ENCODE measurements at regions not wholly inside any gene's neighbourhood (a gene's known extent, or its start where the extent isn't known, plus 50 kb on each side); places are given as distances from the start of the nearest gene placed in this dataset.

- BruUV-seq (replicated peaks): no TSS peak
Measured at GRCh38 chr4:33306131-33306530, 2586.0 kb downstream of the PCDH7 start.

GRCh38 chr4:33316033-33316432, 2595.9 kb downstream of the PCDH7 start:
- no peak overlapping the region for H3K4me2 ChIP-seq (ENCODE audit: low read length)
- H3K27ac ChIP-seq (ENCODE audit: low read depth, low read length, poor library complexity, severe bottlenecking): no peak overlapping the region
- H3K79me2 ChIP-seq (ENCODE audit: insufficient read depth, low read depth, low read length): no peaks in the 10 kb centered on the region
- no peaks in the 10 kb centered on the region for H4K20me1 ChIP-seq (ENCODE audit: insufficient read depth, low read length)
- no TSS peak for BruUV-seq (replicated peaks)
- POLR2A ChIA-PET: no interaction called here
- no peak for DNase-seq (ENCODE audit: low spot score)
- H3K9me3 ChIP-seq (ENCODE audit: low read length): peaks cover 3% of the 10 kb centered on the region; the same call in 1 of the 2 replicates
- intact Hi-C loops (cut with micrococcal nuclease; ENCODE audit: unreplicated experiment): no loop called here
- H3K9me2 ChIP-seq (ENCODE audit: insufficient read depth, low read length): no peaks in the 10 kb centered on the region
- no peaks in the 10 kb centered on the region for H3K4me1 ChIP-seq (ENCODE audit: insufficient read depth, low read length, poor library complexity, severe bottlenecking)
- no peak overlapping the region for H2AFZ ChIP-seq (ENCODE audit: low read length)
- TF ChIP-seq CTCF (conservative IDR thresholded peaks at IDR 0.05; ENCODE audit: low read length) (no peak), EZH2phosphoT487 (IDR thresholded peaks at IDR 0.05; ENCODE audit: borderline replicate concordance, low read depth, low read length) (no peak)
- H3K36me3 ChIP-seq (ENCODE audit: insufficient read depth, low read length): no peaks in the 10 kb centered on the region
- no peak overlapping the region for H3K4me3 ChIP-seq (ENCODE audit: low read depth, low read length, poor library complexity, severe bottlenecking)
- CTCF ChIA-PET (ENCODE audit: unreplicated experiment): no interaction called here

More at GRCh38 chr4:33306131-33306530, 2586.0 kb downstream of the PCDH7 start:
- no peak overlapping the region for H2AFZ ChIP-seq (ENCODE audit: low read length)
- no peaks in the 10 kb centered on the region for H3K9me3 ChIP-seq (ENCODE audit: low read length)
- H3K79me2 ChIP-seq (ENCODE audit: insufficient read depth, low read depth, low read length): no peaks in the 10 kb centered on the region
- no peaks in the 10 kb centered on the region for H3K9me2 ChIP-seq (ENCODE audit: insufficient read depth, low read length)
- H3K36me3 ChIP-seq (ENCODE audit: insufficient read depth, low read length): no peaks in the 10 kb centered on the region
- POLR2A ChIA-PET: interaction anchor here (0.6 kb wide), 1 partner anchor 610 kb away, joined by 3 read pairs; no protein-coding TSS in a partner anchor
- DNase-seq (ENCODE audit: low spot score): no peak
- no peaks in the 10 kb centered on the region for H3K4me1 ChIP-seq (ENCODE audit: insufficient read depth, low read length, poor library complexity, severe bottlenecking)
- intact Hi-C loops (cut with micrococcal nuclease; ENCODE audit: unreplicated experiment): no loop called here
- TF ChIP-seq EZH2phosphoT487 (IDR thresholded peaks at IDR 0.05; ENCODE audit: borderline replicate concordance, low read depth, low read length) (no peak), CTCF (conservative IDR thresholded peaks at IDR 0.05; ENCODE audit: low read length) (no peak)
- H4K20me1 ChIP-seq (ENCODE audit: insufficient read depth, low read length): no peaks in the 10 kb centered on the region
- CTCF ChIA-PET (ENCODE audit: unreplicated experiment): no interaction called here
- no peak overlapping the region for H3K4me3 ChIP-seq (ENCODE audit: low read depth, low read length, poor library complexity, severe bottlenecking)
- no peak overlapping the region for H3K27ac ChIP-seq (ENCODE audit: low read depth, low read length, poor library complexity, severe bottlenecking)
- H3K4me2 ChIP-seq (ENCODE audit: low read length): no peak overlapping the region

- no peak overlapping the region for H3K4me3 ChIP-seq (ENCODE audit: low read depth, low read length, poor library complexity, severe bottlenecking)
- no peaks in the 10 kb centered on the region for H3K36me3 ChIP-seq (ENCODE audit: insufficient read depth, low read length)
- no peak overlapping the region for H3K27ac ChIP-seq (ENCODE audit: low read depth, low read length, poor library complexity, severe bottlenecking)
- intact Hi-C loops (cut with micrococcal nuclease; ENCODE audit: unreplicated experiment): no loop called here
- no peak for TF ChIP-seq CTCF (conservative IDR thresholded peaks at IDR 0.05; ENCODE audit: low read length)
- POLR2A ChIA-PET: no interaction called here
- no peak overlapping the region for H3K4me2 ChIP-seq (ENCODE audit: low read length)
- no peak overlapping the region for H2AFZ ChIP-seq (ENCODE audit: low read length)
- no peaks in the 10 kb centered on the region for H3K4me1 ChIP-seq (ENCODE audit: insufficient read depth, low read length, poor library complexity, severe bottlenecking)
- H3K79me2 ChIP-seq (ENCODE audit: insufficient read depth, low read depth, low read length): no peaks in the 10 kb centered on the region
- peaks cover 3% of the 10 kb centered on the region; the same call in 1 of the 2 replicates for H3K9me3 ChIP-seq (ENCODE audit: low read length)
- DNase-seq (ENCODE audit: low spot score): no peak
- H4K20me1 ChIP-seq (ENCODE audit: insufficient read depth, low read length): no peaks in the 10 kb centered on the region
- H3K9me2 ChIP-seq (ENCODE audit: insufficient read depth, low read length): no peaks in the 10 kb centered on the region
- no TSS peak for BruUV-seq (replicated peaks)
- CTCF ChIA-PET (ENCODE audit: unreplicated experiment): no interaction called here
Measured at GRCh38 chr4:33316578-33316977, 2596.4 kb downstream of the PCDH7 start.
